ENCODE measurements at regions not wholly inside any gene's neighbourhood (a gene's known extent, or its start where the extent isn't known, plus 50 kb on each side); places are given as distances from the start of the nearest gene placed in this dataset.
"Not testable (repeated sequence)": the region's sequence is repeated elsewhere in the genome, so short reads cannot be mapped to it uniquely, and the experiment has no call there.

GRCh38 chr7:42720012-42720411 lies 191.9 kb downstream of the C7orf25 start:
- no peak for DNase-seq

GRCh38 chr7:42718466-42718865 lies 193.4 kb downstream of the C7orf25 start:
- DNase-seq = not testable (repeated sequence)

- DNase-seq = no peak
Observed at GRCh38 chr7:42714356-42714755, 197.5 kb downstream of the C7orf25 start.

- no peak for DNase-seq
Observed at GRCh38 chr7:42709284-42709683, 202.6 kb downstream of the C7orf25 start.

GRCh38 chr7:42704710-42705109 lies 207.2 kb downstream of the C7orf25 start:
- DNase-seq = no peak

GRCh38 chr7:42702647-42703046 lies 209.2 kb downstream of the C7orf25 start:
- DNase-seq = no peak

- DNase-seq = no peak
Observed at GRCh38 chr7:42700406-42701327, 211.2 kb downstream of the C7orf25 start.

GRCh38 chr7:42699380-42700178 lies 212.3 kb downstream of the C7orf25 start:
- DNase-seq = no peak

- DNase-seq = no peak
Observed at GRCh38 chr7:42698600-42699374, 213.1 kb downstream of the C7orf25 start.

- no peak for DNase-seq
Observed at GRCh38 chr7:42694894-42695507, 216.9 kb downstream of the C7orf25 start.

GRCh38 chr7:42693722-42694121 lies 218.1 kb downstream of the C7orf25 start:
- DNase-seq = no peak

GRCh38 chr7:42692621-42693020 lies 219.2 kb downstream of the C7orf25 start:
- no peak for DNase-seq

GRCh38 chr7:42690794-42691639 lies 220.9 kb downstream of the C7orf25 start:
- DNase-seq = no peak

- DNase-seq = no peak
Observed at GRCh38 chr7:42689626-42690025, 222.2 kb downstream of the C7orf25 start.

GRCh38 chr7:42688056-42688371 lies 223.9 kb downstream of the C7orf25 start:
- DNase-seq = no peak

- no peak for DNase-seq
Observed at GRCh38 chr7:42687211-42688055, 224.4 kb downstream of the C7orf25 start.

GRCh38 chr7:42686594-42687156 lies 225.2 kb downstream of the C7orf25 start:
- DNase-seq = no peak

- DNase-seq = no peak
Observed at GRCh38 chr7:42685911-42686310, 226.0 kb downstream of the C7orf25 start.

- DNase-seq = no peak
Observed at GRCh38 chr7:42677751-42678699, 233.8 kb downstream of the C7orf25 start.
